LNCaP clone FGC (cell line): ENCODE measurements at regions not wholly inside any gene's neighbourhood (a gene's known extent, or its start where the extent isn't known, plus 50 kb on each side); places are given as distances from the start of the nearest gene placed in this dataset.

Source experiments
- DNase-seq: peaks from one replicate; pipeline ENCODE4 v3.0.0-alpha.2; 2011; ENCODE audit warnings: low read depth
- H3K4me3 ChIP-seq: 2 replicates; pipeline ENCODE4 v1.5.1; 2011; ENCODE audit warnings: mild to moderate bottlenecking, low read depth, low read length, control low read depth
- CTCF ChIP-seq: IDR thresholded peaks from 2 replicates; pipeline ENCODE4 v1.5.1; 2012; ENCODE audit warnings: mild to moderate bottlenecking; ENCODE audit not compliant: control insufficient read depth, insufficient read depth; ENCODE audit errors: extremely low read depth

DNA sequence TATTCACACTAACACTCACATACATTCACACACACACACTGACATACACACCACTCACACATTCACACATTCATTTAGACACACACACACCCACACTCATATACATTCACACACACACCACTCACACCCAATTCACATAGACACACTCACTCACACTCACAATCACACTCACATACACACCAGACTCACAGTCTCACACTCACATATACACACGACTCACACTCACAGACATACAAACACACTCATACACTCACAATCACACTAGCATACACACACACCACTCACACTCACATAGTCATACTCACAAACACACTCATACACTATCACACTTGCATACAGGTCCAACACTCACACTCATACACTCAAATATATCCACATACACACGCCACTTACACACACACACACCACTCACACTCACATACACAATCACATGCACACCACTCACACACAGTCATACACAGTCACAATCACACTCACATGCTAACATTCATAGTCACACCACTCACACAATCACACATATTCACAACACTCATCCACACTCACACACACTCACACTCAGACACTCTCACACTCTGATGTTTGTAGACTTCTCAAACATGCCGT, 312.6 kb downstream of the SFMBT2 start:
- DNase-seq, result no peak
- TF ChIP-seq CTCF, result no peak
- no peak overlapping the region for H3K4me3 ChIP-seq

DNA sequence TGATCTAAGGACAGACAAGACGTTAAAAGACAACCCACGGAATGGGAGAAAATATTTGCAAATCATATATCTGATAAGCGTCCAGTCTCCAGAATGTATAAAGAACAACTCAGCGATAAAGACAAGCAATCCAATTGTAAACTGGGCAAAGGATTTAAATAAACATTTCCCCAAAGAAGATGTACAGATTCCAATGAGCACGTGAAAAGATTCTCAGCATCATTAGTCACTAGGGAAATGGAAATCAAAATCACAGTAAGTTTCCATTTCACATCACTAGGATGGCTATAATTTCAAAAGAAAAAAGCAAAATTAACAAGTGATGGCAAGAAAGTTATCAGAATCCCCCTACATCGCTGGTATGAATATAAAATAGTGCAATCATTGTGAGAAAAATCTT, 316.1 kb downstream of the SFMBT2 start:
- no peak overlapping the region for H3K4me3 ChIP-seq
- DNase-seq, result no peak
- no peak for TF ChIP-seq CTCF

- DNase-seq, result no peak
- no peak for TF ChIP-seq CTCF
- no peak overlapping the region for H3K4me3 ChIP-seq
These were observed 317.5 kb downstream of the SFMBT2 start for GRCh38 chr10:7093368-7093767.

DNA sequence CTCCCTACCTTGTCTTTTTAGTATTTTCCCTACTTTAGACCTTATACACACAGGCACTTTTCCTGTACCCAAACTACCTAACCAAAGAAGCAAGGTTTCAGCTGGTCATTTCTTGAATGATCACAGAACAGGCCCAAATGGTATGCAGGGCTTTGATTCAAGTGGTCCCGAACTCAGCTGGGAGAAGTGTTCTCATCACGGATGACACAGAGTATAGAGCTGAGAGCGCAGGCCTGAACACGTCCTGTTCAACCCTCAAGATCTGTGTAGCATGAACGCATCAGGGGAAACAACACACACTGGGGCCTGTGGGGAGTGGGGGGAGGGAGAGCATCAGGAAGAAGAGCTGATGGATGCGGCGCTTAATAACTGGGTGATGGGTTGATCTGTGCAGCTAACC, 318.2 kb downstream of the SFMBT2 start:
- TF ChIP-seq CTCF, result no peak
- H3K4me3 ChIP-seq, result no peak overlapping the region
- no peak for DNase-seq

DNA sequence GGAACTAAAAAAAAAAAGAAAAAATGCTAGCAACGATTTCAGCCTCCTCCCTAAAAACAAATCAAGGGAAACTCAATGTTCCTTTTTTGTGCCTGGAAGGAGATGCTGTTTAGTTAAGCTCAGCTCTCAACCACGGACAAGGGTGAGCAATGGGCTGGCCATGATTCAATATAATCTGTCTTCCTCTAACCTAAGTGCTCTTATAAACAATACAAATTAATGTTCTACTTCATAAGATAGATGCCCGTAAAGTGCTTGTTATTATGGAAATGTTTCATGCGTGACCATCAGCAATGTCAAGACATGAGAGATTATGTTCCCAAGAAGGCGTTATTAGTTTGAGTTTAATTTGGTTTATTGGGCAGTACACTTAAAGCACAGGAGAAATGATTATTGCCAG, 320.3 kb downstream of the SFMBT2 start:
- no peak for DNase-seq
- TF ChIP-seq CTCF, result no peak
- no peak overlapping the region for H3K4me3 ChIP-seq

GRCh38 chr10:7085913-7086589, 324.8 kb downstream of the SFMBT2 start:
- no peak for TF ChIP-seq CTCF
- DNase-seq, result no peak
- no peak overlapping the region for H3K4me3 ChIP-seq
